K562 (cell line): ENCODE measurements at regions not wholly inside any gene's neighbourhood (a gene's known extent, or its start where the extent isn't known, plus 50 kb on each side); places are given as distances from the start of the nearest gene placed in this dataset.

ENCODE experiments used
- BHLHE40 ChIP-seq: IDR thresholded peaks from 2 replicates; pipeline ENCODE4 v1.6.1; 2011; ENCODE audit warnings: low read length, improper control_type of control experiment
- ELF1 ChIP-seq: fragments of 200-800 bp; sonication (Bioruptor generic); IDR thresholded peaks from 2 replicates; pipeline ENCODE4 v1.6.1; 2016; ENCODE audit warnings: missing genetic modification characterization, missing compliant biosample characterization

- TF ChIP-seq ELF1 (no peak), BHLHE40 (no peak)
Observed at GRCh38 chrX:99301990-99302389, 1108.1 kb downstream of the PCDH19 start.
